Erythroblast (primary cell): ENCODE measurements at regions not wholly inside any gene's neighbourhood (a gene's known extent, or its start where the extent isn't known, plus 50 kb on each side); places are given as distances from the start of the nearest gene placed in this dataset.

Source experiments
- GATA1 ChIP-seq: IDR thresholded peaks from 2 replicates; pipeline ENCODE4 v1.6.1; 2011; ENCODE audit warnings: low read depth, mild to moderate bottlenecking, control low read depth, low read length, moderate library complexity
- POLR2A ChIP-seq: IDR thresholded peaks from 2 replicates; pipeline ENCODE4 v1.6.1; 2011; ENCODE audit warnings: mild to moderate bottlenecking, low read length

GRCh38 chr3:69569520-69569919, 169.7 kb upstream of the MITF start:
- TF ChIP-seq POLR2A (no peak), GATA1 (no peak)
